Upper lobe of left lung (tissue), 6 donors: ENCODE measurements at regions not wholly inside any gene's neighbourhood (a gene's known extent, or its start where the extent isn't known, plus 50 kb on each side); places are given as distances from the start of the nearest gene placed in this dataset.

Experiments
- ATAC-seq, 2 donors: fragments of 200-7000 bp; cut with Tn5 transposase; one replicate each; pipeline ENCODE4 v1.9.1; 2022; ENCODE audit warnings: mild to moderate bottlenecking in 2 of 2, moderate library complexity in 2 of 2; ENCODE audit not compliant: low FRiP score in 2 of 2
- DNase-seq, 2 donors: peaks; one replicate each; pipeline ENCODE4 v3.0.0-alpha.2; 2019 to 2020
- H3K27ac ChIP-seq, 4 donors: fragments of 200-600 bp; sonication (generic); one replicate each; pipeline ENCODE4 v1.5.1; 2016 to 2019
- H3K27me3 ChIP-seq, 4 donors: fragments of 200-600 bp; sonication (generic); one replicate each; pipeline ENCODE4 v1.5.1; 2017 to 2019
- H3K36me3 ChIP-seq, 4 donors: fragments of 200-600 bp; sonication (generic); one replicate each; pipeline ENCODE4 v1.5.1; 2016 to 2019
- H3K4me1 ChIP-seq, 4 donors: fragments of 200-600 bp; sonication (generic); one replicate each; pipeline ENCODE4 v1.5.1; 2018 to 2019
- H3K4me3 ChIP-seq, 4 donors: fragments of 200-600 bp; sonication (generic); one replicate each; pipeline ENCODE4 v1.5.1; 2017 to 2019; ENCODE audit warnings: mild to moderate bottlenecking in 2 of 4, moderate library complexity in 1 of 4
- H3K9me3 ChIP-seq, 4 donors: fragments of 200-600 bp; sonication (generic); one replicate each; pipeline ENCODE4 v1.5.1; 2018 to 2019
- EP300 ChIP-seq, 4 donors: sonication (generic); formaldehyde crosslinking; IDR thresholded peaks; one replicate each; pipeline ENCODE4 v1.5.1; 2017; ENCODE audit warnings: antibody characterized with exemption in 4 of 4, control low read depth in 2 of 4
- POLR2A ChIP-seq, 4 donors: fragments of 450-650 bp; IDR thresholded peaks; one replicate each; pipeline ENCODE4 v1.5.1; 2016 to 2017; ENCODE audit warnings: antibody characterized with exemption in 4 of 4, mild to moderate bottlenecking in 2 of 4
- POLR2AphosphoS5 ChIP-seq, 2 donors: sonication (generic); formaldehyde crosslinking; IDR thresholded peaks; one replicate each; pipeline ENCODE4 v1.5.1; 2017; ENCODE audit warnings: antibody characterized with exemption in 2 of 2
- WGBS, 2 donors: methylation state at CpG; one replicate each; pipeline ENCODE4 v1.1.5; 2017 to 2018; 5-methylcytosine and 5-hydroxymethylcytosine counted together
- TF ChIP-seq, protein P1 (sequence below), 6 experiments: fragments of 450-650 bp in 4 of 6; fragments of 200-600 bp in 2 of 6; sonication (generic) in 2 of 6; IDR thresholded peaks; one replicate each; pipeline ENCODE4 v1.5.1; 2016 to 2019; ENCODE audit warnings: antibody characterized with exemption in 6 of 6
- donor health status: DM: no; HTN: no; CAD: no; lungs with moderate emphysema.
- donor health status: DM: no; HTN: yes; CAD: no; lungs with severe emphysema.

DNA sequence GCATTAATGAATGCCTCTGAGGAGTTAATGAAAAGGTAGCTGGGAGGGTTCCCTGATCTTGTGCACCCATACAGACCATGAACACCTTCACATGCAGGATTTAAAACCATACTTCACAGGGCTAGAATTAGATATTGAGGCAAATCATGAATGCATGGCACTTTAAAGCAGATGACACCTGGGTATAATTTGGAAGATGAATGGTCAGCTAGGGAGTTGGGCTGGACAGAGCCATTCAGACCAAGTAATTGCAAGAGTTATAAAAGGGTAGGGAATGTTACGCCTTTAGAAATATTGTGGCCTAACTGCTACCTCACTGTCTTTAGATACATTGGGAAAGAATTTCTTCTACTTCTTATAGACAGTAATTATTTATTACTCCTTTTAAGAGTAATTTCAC, 89.1 kb upstream of the ZNF827 start:
- no peak for ATAC-seq
- no peaks in the 10 kb centered on the region for H3K27me3 ChIP-seq
- H3K27ac ChIP-seq, result no peak overlapping the region
- no peak for DNase-seq
- peaks cover 0 to 7% (median under 1%) of the 10 kb centered on the region in 4 donors for H3K4me1 ChIP-seq
- no peak overlapping the region for H3K4me3 ChIP-seq
- H3K9me3 ChIP-seq, result no peaks in the 10 kb centered on the region
- WGBS, 2 donors, result 81 to 96% methylated on average over 1 of the region's 1 CpG
- no peaks in the 10 kb centered on the region for H3K36me3 ChIP-seq
- TF ChIP-seq POLR2A (IDR thresholded peaks at IDR 0.05) (no peak), EP300 (IDR thresholded peaks at IDR 0.05) (no peak), POLR2AphosphoS5 (IDR thresholded peaks at IDR 0.05) (no peak)
- TF ChIP-seq, protein P1, sequence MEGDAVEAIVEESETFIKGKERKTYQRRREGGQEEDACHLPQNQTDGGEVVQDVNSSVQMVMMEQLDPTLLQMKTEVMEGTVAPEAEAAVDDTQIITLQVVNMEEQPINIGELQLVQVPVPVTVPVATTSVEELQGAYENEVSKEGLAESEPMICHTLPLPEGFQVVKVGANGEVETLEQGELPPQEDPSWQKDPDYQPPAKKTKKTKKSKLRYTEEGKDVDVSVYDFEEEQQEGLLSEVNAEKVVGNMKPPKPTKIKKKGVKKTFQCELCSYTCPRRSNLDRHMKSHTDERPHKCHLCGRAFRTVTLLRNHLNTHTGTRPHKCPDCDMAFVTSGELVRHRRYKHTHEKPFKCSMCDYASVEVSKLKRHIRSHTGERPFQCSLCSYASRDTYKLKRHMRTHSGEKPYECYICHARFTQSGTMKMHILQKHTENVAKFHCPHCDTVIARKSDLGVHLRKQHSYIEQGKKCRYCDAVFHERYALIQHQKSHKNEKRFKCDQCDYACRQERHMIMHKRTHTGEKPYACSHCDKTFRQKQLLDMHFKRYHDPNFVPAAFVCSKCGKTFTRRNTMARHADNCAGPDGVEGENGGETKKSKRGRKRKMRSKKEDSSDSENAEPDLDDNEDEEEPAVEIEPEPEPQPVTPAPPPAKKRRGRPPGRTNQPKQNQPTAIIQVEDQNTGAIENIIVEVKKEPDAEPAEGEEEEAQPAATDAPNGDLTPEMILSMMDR (IDR thresholded peaks at IDR 0.05), result no peak

DNA sequence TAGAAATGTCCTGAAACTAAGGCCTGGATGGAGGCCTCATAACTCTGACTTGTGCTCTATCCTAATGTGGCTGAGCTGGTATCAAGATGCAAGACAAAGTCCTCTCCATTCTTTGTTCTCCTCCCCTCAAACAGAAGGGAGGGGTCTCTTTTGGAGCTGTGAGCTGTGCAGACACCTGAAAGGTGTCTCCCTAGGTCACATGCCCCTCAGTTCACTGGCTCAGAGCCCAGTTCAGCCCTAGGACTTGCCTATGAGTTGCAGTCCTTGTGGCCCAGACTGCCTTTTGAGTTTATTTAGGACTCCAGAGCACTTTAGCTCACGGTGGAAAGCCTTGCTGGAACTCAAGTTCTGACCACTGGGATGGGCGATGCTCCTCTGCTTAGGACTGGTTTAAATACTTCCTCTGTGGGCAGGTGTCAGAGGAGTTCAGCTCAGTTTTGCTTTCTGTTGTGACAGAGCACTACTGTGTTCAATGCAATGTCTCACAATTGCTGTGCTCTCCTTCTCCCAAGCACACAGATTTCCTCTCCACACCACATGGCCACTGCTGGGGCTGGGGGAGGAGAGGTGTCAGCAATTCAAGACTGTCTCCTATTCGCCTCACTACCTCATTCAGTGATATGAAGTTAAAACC, 84.8 kb upstream of the ZNF827 start:
- TF ChIP-seq, protein P1 (IDR thresholded peaks at IDR 0.05), result no peak
- TF ChIP-seq EP300 (IDR thresholded peaks at IDR 0.05) (no peak), POLR2AphosphoS5 (IDR thresholded peaks at IDR 0.05) (no peak), POLR2A (IDR thresholded peaks at IDR 0.05) (no peak)
- H3K9me3 ChIP-seq, result no peaks in the 10 kb centered on the region
- no peaks in the 10 kb centered on the region for H3K4me1 ChIP-seq
- H3K27me3 ChIP-seq, result no peaks in the 10 kb centered on the region
- no peak overlapping the region for H3K27ac ChIP-seq
- WGBS, 2 donors, result 75 to 80% methylated on average over 1 to 3 of the region's 3 CpGs
- ATAC-seq, result peak in 1 of 2 donors; percentile 46
- H3K4me3 ChIP-seq, result no peak overlapping the region
- H3K36me3 ChIP-seq, result no peaks in the 10 kb centered on the region
- DNase-seq, result no peak

DNA sequence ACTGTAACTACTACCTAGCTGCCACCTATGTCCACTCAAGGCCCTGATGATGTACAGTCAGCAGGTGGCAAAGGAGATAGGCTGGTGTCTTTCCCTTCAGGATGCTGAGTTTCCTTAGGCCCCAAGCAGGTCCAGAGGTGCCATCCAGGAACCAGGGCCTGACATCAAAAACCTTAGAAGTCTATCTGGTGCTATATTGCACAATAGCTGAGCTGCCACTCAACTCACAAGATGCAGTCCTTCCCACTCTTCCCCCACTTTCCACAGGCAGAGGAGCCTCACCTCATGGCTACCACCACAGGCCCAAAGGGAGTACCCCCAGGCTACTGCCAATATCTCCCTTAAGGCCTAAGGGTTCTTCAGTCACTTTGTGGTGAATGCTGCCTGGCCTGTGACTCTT, 83.9 kb upstream of the ZNF827 start:
- Histone ChIP-seq H3K4me3 (no peak overlapping the region), H3K4me1 (no peaks in the 10 kb centered on the region), H3K36me3 (no peaks in the 10 kb centered on the region), H3K9me3 (no peaks in the 10 kb centered on the region), H3K27ac (no peak overlapping the region), H3K27me3 (no peaks in the 10 kb centered on the region)
- DNase-seq (no peak), ATAC-seq (no peak)
- no peak for TF ChIP-seq EP300 (IDR thresholded peaks at IDR 0.05)
- TF ChIP-seq, protein P1 (IDR thresholded peaks at IDR 0.05), result no peak
- no peak for TF ChIP-seq POLR2A (IDR thresholded peaks at IDR 0.05)
- TF ChIP-seq POLR2AphosphoS5 (IDR thresholded peaks at IDR 0.05), result no peak

DNA sequence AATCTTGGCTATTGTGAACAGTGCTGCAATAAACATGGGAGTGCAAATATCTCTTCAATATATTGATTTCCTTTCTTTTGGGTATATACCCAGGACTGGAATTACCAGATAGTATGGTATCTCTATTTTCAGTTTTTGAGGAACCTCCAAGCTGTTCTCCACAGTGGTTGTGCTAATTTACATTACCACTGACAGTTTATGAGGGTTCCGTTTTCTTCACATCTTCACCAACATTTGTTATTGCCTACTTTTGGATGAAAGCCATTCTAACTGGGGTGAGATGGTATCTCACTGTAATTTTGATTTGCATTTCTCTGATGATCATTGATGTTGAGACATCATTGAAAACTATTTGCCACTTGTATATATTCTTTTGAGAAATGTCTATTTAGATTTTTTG, 79.6 kb upstream of the ZNF827 start:
- TF ChIP-seq POLR2AphosphoS5 (IDR thresholded peaks at IDR 0.05) (no peak), EP300 (IDR thresholded peaks at IDR 0.05) (no peak), POLR2A (IDR thresholded peaks at IDR 0.05) (no peak)
- TF ChIP-seq, protein P1 (IDR thresholded peaks at IDR 0.05), result no peak
- 78 to 83% methylated on average over 1 of the region's 1 CpG for WGBS, 2 donors

DNA sequence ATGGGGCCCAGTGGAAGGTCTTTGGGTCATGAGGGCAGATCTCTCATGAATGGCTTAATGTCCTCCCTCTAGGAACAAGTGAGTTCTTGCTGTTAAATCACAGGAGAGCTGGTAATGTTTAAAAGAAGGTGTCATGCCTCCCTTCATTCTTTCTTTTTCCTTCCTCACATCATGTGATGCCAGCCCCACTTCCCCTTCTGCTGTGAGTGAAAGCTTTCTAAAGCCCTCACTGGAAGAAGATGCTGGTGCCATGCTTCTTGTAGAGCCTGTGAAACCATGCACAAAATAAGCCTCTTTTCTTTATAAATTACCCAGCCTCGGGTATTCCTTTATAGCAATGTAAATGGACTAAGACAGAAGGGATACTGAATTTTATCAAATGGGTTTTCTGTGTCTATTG, 66.1 kb upstream of the ZNF827 start:
- peaks cover 0 to 11% (median 0%) of the 10 kb centered on the region in 4 donors for H3K9me3 ChIP-seq
- H3K27ac ChIP-seq, result no peak overlapping the region
- no peak overlapping the region for H3K4me3 ChIP-seq
- DNase-seq (no peak), ATAC-seq (no peak)
- no peaks in the 10 kb centered on the region for H3K27me3 ChIP-seq
- H3K4me1 ChIP-seq, result no peaks in the 10 kb centered on the region
- H3K36me3 ChIP-seq, result no peaks in the 10 kb centered on the region
- WGBS, 2 donors, result 78 to 91% methylated on average over 1 of the region's 1 CpG
- no peak for TF ChIP-seq POLR2AphosphoS5 (IDR thresholded peaks at IDR 0.05)
- TF ChIP-seq POLR2A (IDR thresholded peaks at IDR 0.05), result no peak
- TF ChIP-seq, protein P1 (IDR thresholded peaks at IDR 0.05), result no peak
- no peak for TF ChIP-seq EP300 (IDR thresholded peaks at IDR 0.05)

More for the DNA sequence above, 79.6 kb upstream of the ZNF827 start:
- Histone ChIP-seq H3K36me3 (no peaks in the 10 kb centered on the region), H3K9me3 (no peaks in the 10 kb centered on the region), H3K27me3 (no peaks in the 10 kb centered on the region), H3K4me1 (no peaks in the 10 kb centered on the region), H3K4me3 (no peak overlapping the region), H3K27ac (no peak overlapping the region)
- ATAC-seq (no peak), DNase-seq (no peak)
